K562 (cell line): ENCODE measurements at regions not wholly inside any gene's neighbourhood (a gene's known extent, or its start where the extent isn't known, plus 50 kb on each side); places are given as distances from the start of the nearest gene placed in this dataset.

Source experiments
- ATAC-seq: fragments of 200-7000 bp; cut with Tn5 transposase; 3 replicates; pipeline ENCODE4 v1.9.1; 2020; ENCODE audit warnings: moderate library complexity
- BruUV-seq: library from RNA; stranded (reverse); fragments of 400-500 nt; replicated peaks from 2 replicates; lab custom pipeline; 2021; lab: Mats Ljungman, UMichigan
- CTCF ChIA-PET: fragments of 300-600 bp; formaldehyde crosslinking; extraction: SDS; loops from one replicate; lab custom pipeline; 2021; ENCODE audit warnings: low intra/inter-chr PET ratio; lab: Yijun Ruan, JAX
- POLR2A ChIA-PET: fragments of 300-600, 350-650 bp; sonication (Branson Sonifier 250); formaldehyde crosslinking; extraction: SDS; loops from one replicate; lab custom pipeline; 2021; ENCODE audit warnings: antibody characterized with exemption, inconsistent platforms; lab: Yijun Ruan, JAX
- DNase-seq, 4 experiments: peaks; one replicate each; pipeline versions ENCODE4 v3.0.0 to v3.0.0-alpha.2; 2011 to 2018; ENCODE audit warnings: low spot score in 3 of 4, mixed read lengths in 3 of 4; ENCODE audit errors: extremely low read depth in 1 of 4
- FAIRE-seq: peaks from 2 replicates; lab custom pipeline; 2011; peaks lifted over from hg19 to GRCh38; lab: Jason Lieb, UNC
- H2AFZ ChIP-seq: 2 replicates; pipeline ENCODE4 v1.6.0; 2011; ENCODE audit warnings: low read depth, low read length, control low read depth, inconsistent platforms
- H3K27ac ChIP-seq: fragments of 200-600 bp; 3 replicates; pipeline ENCODE4 v1.8.0; 2011; ENCODE audit warnings: low read depth, mild to moderate bottlenecking, control low read depth, inconsistent platforms, low read length, moderate library complexity, mixed read lengths; ENCODE audit errors: extremely low read depth
- H3K27me3 ChIP-seq, 2 experiments: fragments of 300-600 bp in 1 of 2; 2 replicates in 1 of 2; 3 replicates in 1 of 2; pipeline versions ENCODE4 v1.6.0 to v1.8.0; 2011; ENCODE audit warnings: inconsistent platforms in 2 of 2, low read length in 2 of 2, mild to moderate bottlenecking in 1 of 2, mixed read lengths in 1 of 2, moderate library complexity in 1 of 2; ENCODE audit not compliant: control insufficient read depth in 2 of 2, insufficient read depth in 2 of 2
- H3K36me3 ChIP-seq: fragments of 300-600 bp; 3 replicates; pipeline ENCODE4 v1.8.0; 2011; ENCODE audit warnings: mild to moderate bottlenecking, low read length, inconsistent platforms; ENCODE audit not compliant: control insufficient read depth, insufficient read depth
- H3K4me1 ChIP-seq, 2 experiments: fragments of 200-600 bp in 1 of 2; replicated peaks in 1 of 2; 2 replicates in 1 of 2; 3 replicates in 1 of 2; pipeline versions ENCODE4 v1.5.1 to v1.8.0; 2011; ENCODE audit warnings: inconsistent platforms in 2 of 2, low read length in 2 of 2, mild to moderate bottlenecking in 1 of 2, mixed read lengths in 1 of 2, moderate library complexity in 1 of 2; ENCODE audit not compliant: control insufficient read depth in 2 of 2, insufficient read depth in 2 of 2
- H3K4me2 ChIP-seq: 2 replicates; pipeline ENCODE4 v1.6.1; 2011; ENCODE audit warnings: low read length, control low read depth, inconsistent platforms, mixed read lengths; ENCODE audit not compliant: insufficient read depth
- H3K4me3 ChIP-seq: fragments of 200-600 bp; sonication (generic), shearing (Covaris generic); 2 replicates; pipeline ENCODE4 v1.5.1; 2016; ENCODE audit warnings: control low read depth, inconsistent platforms
- H3K79me2 ChIP-seq: fragments of 200-600 bp; 3 replicates; pipeline ENCODE4 v1.8.0; 2011; ENCODE audit warnings: low read length, inconsistent platforms; ENCODE audit not compliant: control insufficient read depth, insufficient read depth
- H3K9ac ChIP-seq, 2 experiments: 2 replicates each; pipeline versions ENCODE4 v1.6.0 to v1.6.1; 2011; ENCODE audit warnings: low read depth in 2 of 2, low read length in 2 of 2, control low read depth in 1 of 2, inconsistent platforms in 1 of 2, mild to moderate bottlenecking in 1 of 2, mixed read lengths in 1 of 2; ENCODE audit not compliant: insufficient read depth in 1 of 2
- H3K9me1 ChIP-seq: one replicate; pipeline ENCODE4 v1.6.0; 2011; ENCODE audit warnings: inconsistent platforms, mild to moderate bottlenecking, low read length, moderate library complexity; ENCODE audit not compliant: control insufficient read depth, insufficient read depth
- H3K9me3 ChIP-seq: replicated peaks from 2 replicates; pipeline ENCODE4 v1.5.1; 2011; ENCODE audit warnings: low read depth, low read length, inconsistent platforms; ENCODE audit not compliant: control insufficient read depth, insufficient read depth
- H4K20me1 ChIP-seq: replicated peaks from 2 replicates; pipeline ENCODE4 v1.6.1; 2011; ENCODE audit warnings: low read length, inconsistent platforms, mixed read lengths; ENCODE audit not compliant: control insufficient read depth, insufficient read depth
- ASH1L ChIP-seq: fragments of 450-650 bp; IDR thresholded peaks from 2 replicates; pipeline ENCODE4 v1.6.1; 2018; ENCODE audit warnings: borderline replicate concordance, mild to moderate bottlenecking, low read depth; ENCODE audit not compliant: partially characterized antibody
- BRF1 ChIP-seq: IDR thresholded peaks from 3 replicates; pipeline ENCODE4 v1.6.1; 2011; ENCODE audit warnings: borderline replicate concordance, mild to moderate bottlenecking; ENCODE audit not compliant: insufficient read length; ENCODE audit errors: extremely low read depth
- CBX3 ChIP-seq, 2 experiments: IDR thresholded peaks; 1 replicate in 1 of 2; 2 replicates in 1 of 2; pipeline ENCODE4 v1.6.1; 2012; ENCODE audit warnings: inconsistent platforms in 2 of 2, low read length in 2 of 2, borderline replicate concordance in 1 of 2, control low read depth in 1 of 2
- ILF3 ChIP-seq: fragments of 450-650 bp; IDR thresholded peaks from 2 replicates; pipeline ENCODE4 v1.6.1; 2018; ENCODE audit warnings: antibody characterized with exemption, mild to moderate bottlenecking, moderate library complexity, borderline replicate concordance
- LARP7 ChIP-seq: fragments of 450-650 bp; IDR thresholded peaks from 2 replicates; pipeline ENCODE4 v1.6.1; 2016
- MCM7 ChIP-seq, 2 experiments: fragments of 450-650 bp; IDR thresholded peaks; 2 replicates each; pipeline ENCODE4 v1.6.1; 2016 to 2018
- PHB2 ChIP-seq: fragments of 450-650 bp; IDR thresholded peaks from 2 replicates; pipeline ENCODE4 v1.6.1; 2017; ENCODE audit warnings: low read depth
- SIX5 ChIP-seq, 2 experiments: IDR thresholded peaks; 2 replicates each; pipeline ENCODE4 v1.6.1; 2011; ENCODE audit warnings: low read length in 2 of 2, borderline replicate concordance in 1 of 2, low read depth in 1 of 2, mild to moderate bottlenecking in 1 of 2, moderate library complexity in 1 of 2; ENCODE audit not compliant: insufficient read depth in 1 of 2
- SPI1 ChIP-seq: IDR thresholded peaks from 2 replicates; pipeline ENCODE4 v1.6.1; 2011; ENCODE audit warnings: low read depth, low read length, control low read depth, borderline replicate concordance
- STAG1 ChIP-seq: sonication (generic); formaldehyde crosslinking; IDR thresholded peaks from 2 replicates; pipeline ENCODE4 v1.5.0; 2020; ENCODE audit warnings: missing genetic modification reagents, borderline replicate concordance
- TCF7L2 ChIP-seq: fragments of 150-350 bp; IDR thresholded peaks from 2 replicates; pipeline ENCODE4 v1.6.1; 2016; ENCODE audit warnings: low read depth, mild to moderate bottlenecking, low read length, moderate library complexity
- THRAP3 ChIP-seq: fragments of 450-650 bp; IDR thresholded peaks from 2 replicates; pipeline ENCODE4 v1.6.1; 2016; ENCODE audit warnings: mild to moderate bottlenecking, inconsistent platforms, borderline replicate concordance
- ZBTB1 ChIP-seq: sonication (generic); formaldehyde crosslinking; IDR thresholded peaks from 2 replicates; pipeline ENCODE4 v1.8.1; 2023; ENCODE audit warnings: missing genetic modification reagents, low read depth, mild to moderate bottlenecking, borderline replicate concordance
- ZFP36 ChIP-seq: fragments of 150-350 bp; IDR thresholded peaks from 2 replicates; pipeline ENCODE4 v1.6.1; 2018; ENCODE audit warnings: low read length, low read depth; ENCODE audit not compliant: partially characterized antibody
- ZNF143 ChIP-seq: sonication (generic); formaldehyde crosslinking; IDR thresholded peaks from 2 replicates; pipeline ENCODE4 v1.9.0; 2022; ENCODE audit warnings: mild to moderate bottlenecking, missing genetic modification reagents
- ZNF239 ChIP-seq: fragments of 250-450 bp; sonication (Bioruptor Pico); IDR thresholded peaks from 2 replicates; pipeline ENCODE4 v1.4.0; 2020; ENCODE audit warnings: mild to moderate bottlenecking
- ZNF3 ChIP-seq: fragments of 250-450 bp; sonication (Bioruptor Pico); IDR thresholded peaks from 2 replicates; pipeline ENCODE4 v1.5.0; 2021; ENCODE audit warnings: mild to moderate bottlenecking, moderate library complexity
- WGBS: fragments of 100-300 bp; shearing (Covaris generic); methylation state at CpG from one replicate; pipeline ENCODE4 v1.1.6; 2016; ENCODE audit warnings: low coverage, mixed read lengths; ENCODE audit not compliant: insufficient coverage; ENCODE audit errors: missing lambda C conversion rate; 5-methylcytosine and 5-hydroxymethylcytosine counted together
- in situ Hi-C: fragments of 300-500 bp; cut with MboI; formaldehyde crosslinking; loops from 4 replicates; pipeline ENCODE4 v1.15.0; 2018; ENCODE audit warnings: inconsistent platforms, mixed read lengths
- intact Hi-C: fragments of 100-400 bp; cut with micrococcal nuclease; formaldehyde crosslinking; loops from 2 replicates; pipeline ENCODE4 v1.14.2; 2022
- TF ChIP-seq, protein P1 (sequence below): sonication (generic); formaldehyde crosslinking; IDR thresholded peaks from 2 replicates; pipeline ENCODE4 v1.8.0; 2023; ENCODE audit warnings: mild to moderate bottlenecking, missing genetic modification reagents
- TF ChIP-seq, protein P2 (sequence below): fragments of 250-450 bp; sonication (Bioruptor Pico); IDR thresholded peaks from 2 replicates; pipeline ENCODE4 v1.4.0; 2020; ENCODE audit warnings: mild to moderate bottlenecking
- TF ChIP-seq, protein P3 (sequence below): sonication (generic); IDR thresholded peaks from 2 replicates; pipeline ENCODE4 v1.6.1; 2016

DNA sequence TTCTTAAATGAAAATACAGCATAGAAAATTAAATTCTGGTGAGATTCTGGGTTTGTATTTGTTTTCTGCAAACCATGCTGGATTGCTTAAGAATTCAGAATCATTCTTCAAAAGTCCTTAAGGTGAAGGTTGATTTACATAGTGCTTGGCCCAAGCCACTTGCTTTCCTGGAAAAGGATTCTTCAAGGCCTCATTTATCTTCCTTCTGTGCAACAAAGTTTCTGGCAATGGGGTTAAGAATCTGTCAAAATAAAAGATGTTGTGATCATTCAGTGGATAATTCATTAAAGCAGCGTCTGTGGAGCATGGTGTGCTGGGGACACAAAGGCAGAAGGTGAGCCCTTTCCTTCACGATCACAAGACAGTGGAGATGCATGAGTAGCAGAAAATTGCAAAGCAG is 351.9 kb downstream of the GALR1 start (continued):
- TF ChIP-seq THRAP3 (no peak), TCF7L2 (no peak)
- TF ChIP-seq, protein P1, sequence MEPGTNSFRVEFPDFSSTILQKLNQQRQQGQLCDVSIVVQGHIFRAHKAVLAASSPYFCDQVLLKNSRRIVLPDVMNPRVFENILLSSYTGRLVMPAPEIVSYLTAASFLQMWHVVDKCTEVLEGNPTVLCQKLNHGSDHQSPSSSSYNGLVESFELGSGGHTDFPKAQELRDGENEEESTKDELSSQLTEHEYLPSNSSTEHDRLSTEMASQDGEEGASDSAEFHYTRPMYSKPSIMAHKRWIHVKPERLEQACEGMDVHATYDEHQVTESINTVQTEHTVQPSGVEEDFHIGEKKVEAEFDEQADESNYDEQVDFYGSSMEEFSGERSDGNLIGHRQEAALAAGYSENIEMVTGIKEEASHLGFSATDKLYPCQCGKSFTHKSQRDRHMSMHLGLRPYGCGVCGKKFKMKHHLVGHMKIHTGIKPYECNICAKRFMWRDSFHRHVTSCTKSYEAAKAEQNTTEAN (CRISPR knock-in tag) = no peak
- TF ChIP-seq, protein P2, sequence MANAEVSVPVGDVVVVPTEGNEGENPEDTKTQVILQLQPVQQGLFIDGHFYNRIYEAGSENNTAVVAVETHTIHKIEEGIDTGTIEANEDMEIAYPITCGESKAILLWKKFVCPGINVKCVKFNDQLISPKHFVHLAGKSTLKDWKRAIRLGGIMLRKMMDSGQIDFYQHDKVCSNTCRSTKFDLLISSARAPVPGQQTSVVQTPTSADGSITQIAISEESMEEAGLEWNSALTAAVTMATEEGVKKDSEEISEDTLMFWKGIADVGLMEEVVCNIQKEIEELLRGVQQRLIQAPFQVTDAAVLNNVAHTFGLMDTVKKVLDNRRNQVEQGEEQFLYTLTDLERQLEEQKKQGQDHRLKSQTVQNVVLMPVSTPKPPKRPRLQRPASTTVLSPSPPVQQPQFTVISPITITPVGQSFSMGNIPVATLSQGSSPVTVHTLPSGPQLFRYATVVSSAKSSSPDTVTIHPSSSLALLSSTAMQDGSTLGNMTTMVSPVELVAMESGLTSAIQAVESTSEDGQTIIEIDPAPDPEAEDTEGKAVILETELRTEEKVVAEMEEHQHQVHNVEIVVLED (CRISPR knock-in tag) = no peak

DNA sequence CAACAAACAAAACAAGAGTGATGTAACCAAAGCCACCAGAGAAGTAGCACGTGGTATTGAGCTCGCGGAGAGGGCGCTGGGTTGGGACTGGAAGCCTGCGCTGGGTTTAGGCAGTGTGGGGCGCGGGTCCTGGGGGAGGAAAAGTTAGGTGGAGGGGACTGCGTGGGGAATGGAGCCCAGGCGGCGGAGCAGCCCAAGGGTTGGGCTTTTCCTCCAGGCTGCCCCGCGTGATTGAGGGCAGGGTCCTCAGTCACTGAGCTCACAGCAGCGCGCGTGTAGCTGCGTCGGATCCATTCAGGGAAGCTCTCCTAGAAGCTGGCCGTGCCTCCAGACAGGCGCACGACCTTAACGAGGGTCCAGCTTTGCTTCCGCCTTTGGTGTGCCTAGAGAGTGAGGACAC is 357.4 kb downstream of the GALR1 start:
- H3K9ac ChIP-seq = no peak overlapping the region
- ChIA-PET POLR2A (interaction anchor here (0.7 kb wide), 1 partner anchor 769 kb away, joined by 3 read pairs; no protein-coding TSS in a partner anchor), CTCF (no interaction called here)
- FAIRE-seq = no peak
- no TSS peak for BruUV-seq
- intact Hi-C loops (no loop called here), in situ Hi-C loops (no loop called here)
- no peaks in the 10 kb centered on the region for H3K9me3 ChIP-seq
- no peaks in the 10 kb centered on the region for H3K79me2 ChIP-seq
- no peak for DNase-seq
- H3K4me3 ChIP-seq = no peak overlapping the region
- H3K4me1 ChIP-seq = no peaks in the 10 kb centered on the region
- no peaks in the 10 kb centered on the region for H3K9me1 ChIP-seq
- H3K36me3 ChIP-seq = no peaks in the 10 kb centered on the region
- H3K27me3 ChIP-seq = no peaks in the 10 kb centered on the region; a peak in 1 of 5 replicates
- H4K20me1 ChIP-seq = no peaks in the 10 kb centered on the region
- WGBS = 0% methylated on average over 12 of the region's 22 CpGs
- no peak overlapping the region for H2AFZ ChIP-seq
- no peak for ATAC-seq
- H3K27ac ChIP-seq = no peak overlapping the region
- H3K4me2 ChIP-seq = no peak overlapping the region
- TF ChIP-seq ZNF3 (CRISPR knock-in tag) = no peak
- TF ChIP-seq THRAP3 = no peak
- TF ChIP-seq ZBTB1 (CRISPR knock-in tag) = no peak
- TF ChIP-seq LARP7 = no peak
- no peak for TF ChIP-seq SIX5 (IDR thresholded peaks at IDR 0.05; ENCODE audit: borderline replicate concordance in 1 of 2, insufficient read depth in 1 of 2, low read depth in 1 of 2, low read length in 2 of 2)
- TF ChIP-seq MCM7 (IDR thresholded peaks at IDR 0.05) = no peak
- TF ChIP-seq ZNF239 = no peak
- TF ChIP-seq ZFP36 = no peak
- TF ChIP-seq, protein P3, sequence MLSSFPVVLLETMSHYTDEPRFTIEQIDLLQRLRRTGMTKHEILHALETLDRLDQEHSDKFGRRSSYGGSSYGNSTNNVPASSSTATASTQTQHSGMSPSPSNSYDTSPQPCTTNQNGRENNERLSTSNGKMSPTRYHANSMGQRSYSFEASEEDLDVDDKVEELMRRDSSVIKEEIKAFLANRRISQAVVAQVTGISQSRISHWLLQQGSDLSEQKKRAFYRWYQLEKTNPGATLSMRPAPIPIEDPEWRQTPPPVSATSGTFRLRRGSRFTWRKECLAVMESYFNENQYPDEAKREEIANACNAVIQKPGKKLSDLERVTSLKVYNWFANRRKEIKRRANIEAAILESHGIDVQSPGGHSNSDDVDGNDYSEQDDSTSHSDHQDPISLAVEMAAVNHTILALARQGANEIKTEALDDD = no peak
- no peak for TF ChIP-seq PHB2
- TF ChIP-seq CBX3 (IDR thresholded peaks at IDR 0.05; ENCODE audit: borderline replicate concordance in 1 of 2, low read length in 2 of 2) = no peak
- TF ChIP-seq BRF1 = no peak
- TF ChIP-seq SPI1 = no peak
- no peak for TF ChIP-seq ASH1L
- no peak for TF ChIP-seq ILF3
- no peak for TF ChIP-seq ZNF143 (CRISPR knock-in tag)
- no peak for TF ChIP-seq STAG1
